Nephron (organoid): ENCODE measurements at regions not wholly inside any gene's neighbourhood (a gene's known extent, or its start where the extent isn't known, plus 50 kb on each side); places are given as distances from the start of the nearest gene placed in this dataset.

Source experiments
- H3K27ac Mint-ChIP-seq, 3 experiments: 2 replicates each; pipeline ENCODE4 v1.8.0; 2020; ENCODE audit warnings: mixed read lengths in 3 of 3, mild to moderate bottlenecking in 2 of 3, moderate library complexity in 1 of 3
- H3K27me3 Mint-ChIP-seq: 2 replicates; pipeline ENCODE4 v1.8.0; 2021; ENCODE audit warnings: low read depth, mild to moderate bottlenecking, moderate library complexity, mixed read lengths
- H3K36me3 Mint-ChIP-seq: 2 replicates; pipeline ENCODE4 v1.8.0; 2020; ENCODE audit warnings: low read depth, mixed read lengths
- H3K4me1 Mint-ChIP-seq: 2 replicates; pipeline ENCODE4 v1.8.0; 2020; ENCODE audit warnings: mixed read lengths
- H3K4me3 Mint-ChIP-seq, 3 experiments: 2 replicates each; pipeline ENCODE4 v1.8.0; 2020; ENCODE audit warnings: mild to moderate bottlenecking in 3 of 3, mixed read lengths in 3 of 3, moderate library complexity in 2 of 3
- H3K9me3 Mint-ChIP-seq: 2 replicates; pipeline ENCODE4 v1.8.0; 2020; ENCODE audit warnings: mixed read lengths
- CTCF ChIP-seq, 3 experiments: fragments of 200-600 bp; sonication (generic); IDR thresholded peaks; one replicate each; pipeline ENCODE4 v1.5.0; 2021; ENCODE audit warnings: antibody characterized with exemption in 3 of 3; ENCODE audit not compliant: unreplicated experiment in 3 of 3

DNA sequence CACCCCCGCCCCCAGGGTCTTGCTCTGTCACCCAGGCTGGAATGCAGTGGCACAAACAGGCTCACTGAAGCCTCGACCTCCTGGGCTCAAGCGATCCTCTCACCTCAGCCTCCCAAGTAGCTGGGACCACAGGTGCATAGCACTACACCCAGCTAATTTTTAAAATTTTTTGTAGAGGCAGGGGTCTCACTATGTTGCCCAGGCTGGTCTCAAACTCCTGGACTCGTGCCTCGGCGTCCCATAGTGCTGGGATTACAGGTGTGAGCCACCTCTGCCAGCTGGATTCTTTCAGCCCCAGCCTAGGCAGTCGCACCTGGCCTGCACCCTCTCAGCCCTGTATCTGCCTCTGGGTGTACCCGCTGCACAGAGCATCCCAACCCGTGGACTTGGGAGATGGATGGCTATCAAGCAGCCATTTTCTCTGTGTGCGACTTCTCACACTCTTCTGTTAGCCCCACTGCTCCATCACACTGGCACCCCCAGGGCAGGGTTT, 166.4 kb upstream of the HAAO start:
- Mint-ChIP-seq H3K27me3 (no peaks in the 10 kb centered on the region), H3K36me3 (no peaks in the 10 kb centered on the region), H3K4me3 (no peak overlapping the region), H3K4me1 (peaks cover 64% of the 10 kb centered on the region), H3K27ac (peak overlapping the region; percentile 85 to 97 (median 92)), H3K9me3 (no peaks in the 10 kb centered on the region)
- no peak for TF ChIP-seq CTCF (IDR thresholded peaks at IDR 0.05; ENCODE audit: unreplicated experiment in 3 of 3)

- no peaks in the 10 kb centered on the region for H3K27me3 Mint-ChIP-seq
Measured at GRCh38 chr2:42957861-42958301, 165.5 kb upstream of the HAAO start.

DNA sequence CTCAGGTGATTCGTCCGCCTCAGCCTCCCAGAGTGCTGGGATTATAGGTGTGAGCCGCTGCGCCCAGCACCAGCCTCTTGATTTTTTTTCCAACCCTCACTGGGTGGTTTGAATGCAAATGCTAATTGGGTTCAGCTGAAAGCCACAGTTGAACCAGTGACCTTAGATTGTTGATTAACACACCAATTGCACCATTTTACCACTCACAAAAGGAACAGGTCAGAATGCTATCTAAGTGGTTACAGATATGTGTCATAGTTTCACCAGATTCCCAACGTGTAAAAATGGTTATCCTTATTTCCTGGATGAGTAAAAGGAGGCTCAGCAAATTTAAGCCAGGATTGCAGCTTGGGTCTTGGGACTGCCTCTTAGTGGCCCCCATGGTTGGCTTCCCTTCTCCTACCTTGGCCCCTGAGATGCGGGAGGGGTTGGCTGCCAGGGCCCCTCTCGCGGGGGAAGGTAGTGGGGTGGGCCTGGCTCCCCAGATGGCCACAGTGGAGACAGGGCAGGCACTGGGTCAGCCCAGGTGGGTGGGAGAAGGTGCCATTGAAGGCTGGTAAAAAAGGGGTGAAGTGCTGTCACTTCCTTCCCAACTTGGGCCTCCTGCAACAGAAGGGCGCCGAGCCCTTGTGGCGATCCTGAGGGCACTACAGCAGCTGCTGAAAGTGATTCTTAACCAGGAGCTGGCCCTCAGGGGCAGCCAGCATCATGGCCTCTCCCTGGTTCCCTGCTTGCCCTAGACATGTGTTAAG, 164.9 kb upstream of the HAAO start:
- Mint-ChIP-seq H3K4me3 (no peak overlapping the region), H3K36me3 (no peaks in the 10 kb centered on the region), H3K9me3 (peaks cover 4% of the 10 kb centered on the region), H3K4me1 (peaks cover 54% of the 10 kb centered on the region), H3K27me3 (no peaks in the 10 kb centered on the region), H3K27ac (peak overlapping the region in 2 of 3 experiments; percentile 77 to 97)
- no peak for TF ChIP-seq CTCF (IDR thresholded peaks at IDR 0.05; ENCODE audit: unreplicated experiment in 3 of 3)

More at GRCh38 chr2:42957861-42958301, 165.5 kb upstream of the HAAO start:
- Mint-ChIP-seq H3K9me3 (peaks cover under 1% of the 10 kb centered on the region), H3K27ac (peak overlapping the region; percentile 71 to 97 (median 92)), H3K4me3 (no peak overlapping the region), H3K36me3 (no peaks in the 10 kb centered on the region), H3K4me1 (peaks cover 60% of the 10 kb centered on the region)
- TF ChIP-seq CTCF (IDR thresholded peaks at IDR 0.05; ENCODE audit: unreplicated experiment in 3 of 3) = no peak

- peak overlapping the region in 2 of 3 experiments; percentile 38 to 70 for H3K27ac Mint-ChIP-seq
- no peaks in the 10 kb centered on the region for H3K36me3 Mint-ChIP-seq
- peaks cover 7% of the 10 kb centered on the region for H3K9me3 Mint-ChIP-seq
- H3K4me3 Mint-ChIP-seq = no peak overlapping the region
- peaks cover 26% of the 10 kb centered on the region for H3K4me1 Mint-ChIP-seq
- no peak for TF ChIP-seq CTCF (IDR thresholded peaks at IDR 0.05; ENCODE audit: unreplicated experiment in 3 of 3)
- H3K27me3 Mint-ChIP-seq = peaks cover 4% of the 10 kb centered on the region
Measured at GRCh38 chr2:42954227-42954962, 162.0 kb upstream of the HAAO start.

DNA sequence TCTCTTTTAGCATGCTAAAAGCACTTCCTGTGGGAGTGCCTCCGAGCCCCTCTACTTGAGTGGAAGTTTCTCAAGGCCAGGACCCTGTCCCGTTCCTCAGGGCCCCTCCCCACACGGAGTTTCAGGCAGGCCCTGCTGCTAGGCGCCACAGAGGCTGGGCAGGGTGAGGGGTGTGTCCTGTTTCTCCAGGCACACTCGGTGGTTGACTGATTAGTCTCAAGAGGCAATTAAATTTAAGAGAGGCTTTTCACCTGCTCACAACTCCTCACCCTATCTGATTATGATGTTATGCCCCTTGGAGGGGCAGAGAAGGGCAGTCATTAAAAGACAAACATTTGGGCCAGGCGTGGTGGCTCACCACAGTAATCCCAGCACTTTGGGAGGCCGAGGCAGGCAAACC, 160.8 kb upstream of the HAAO start:
- Mint-ChIP-seq H3K27ac (no peak overlapping the region), H3K4me1 (peaks cover 16% of the 10 kb centered on the region), H3K9me3 (peaks cover 7% of the 10 kb centered on the region), H3K36me3 (no peaks in the 10 kb centered on the region), H3K4me3 (no peak overlapping the region), H3K27me3 (peaks cover 4% of the 10 kb centered on the region)
- no peak for TF ChIP-seq CTCF (IDR thresholded peaks at IDR 0.05; ENCODE audit: unreplicated experiment in 3 of 3)
